ENCODE measurements at regions not wholly inside any gene's neighbourhood (a gene's known extent, or its start where the extent isn't known, plus 50 kb on each side); places are given as distances from the start of the nearest gene placed in this dataset.

- TF ChIP-seq CTCF (conservative IDR thresholded peaks at IDR 0.05; ENCODE audit: low read length): no peak
- TF ChIP-seq EZH2phosphoT487 (IDR thresholded peaks at IDR 0.05; ENCODE audit: borderline replicate concordance): no peak
These were observed 113.8 kb upstream of the PUM3 start for GRCh38 chr9:2957656-2958200.

Data from Loucy (cell line).